Neural cell (in vitro differentiated cells): ENCODE measurements at regions not wholly inside any gene's neighbourhood (a gene's known extent, or its start where the extent isn't known, plus 50 kb on each side); places are given as distances from the start of the nearest gene placed in this dataset.

Experiments used
- H2AFZ ChIP-seq: fragments of 200-600, 300-800 bp; sonication (generic), shearing (Covaris generic); 2 replicates; pipeline ENCODE4 v1.6.0; 2014; ENCODE audit warnings: low read depth, mild to moderate bottlenecking, antibody characterized with exemption, low read length, moderate library complexity
- H3F3A ChIP-seq: fragments of 200-600 bp; shearing (Covaris generic); 2 replicates; pipeline ENCODE4 v1.6.1; 2016; ENCODE audit warnings: mild to moderate bottlenecking, moderate library complexity, mixed read lengths, antibody characterized with exemption, low read length; ENCODE audit not compliant: insufficient read depth, poor library complexity, severe bottlenecking
- H3K27ac ChIP-seq: fragments of 200-600, 300-800 bp; sonication (generic), shearing (Covaris generic); 2 replicates; pipeline ENCODE4 v1.5.1; 2014; ENCODE audit warnings: mild to moderate bottlenecking, low read length, moderate library complexity
- H3K27me3 ChIP-seq: fragments of 300-800, 200-600 bp; sonication (generic), shearing (Covaris generic); 2 replicates; pipeline ENCODE4 v1.6.0; 2014; ENCODE audit warnings: mild to moderate bottlenecking, low read depth, low read length, moderate library complexity; ENCODE audit not compliant: insufficient read depth
- H3K36me3 ChIP-seq: fragments of 300-800, 200-600 bp; sonication (generic), shearing (Covaris generic); 2 replicates; pipeline ENCODE4 v1.5.1; 2014; ENCODE audit warnings: mild to moderate bottlenecking, antibody characterized with exemption, low read length, moderate library complexity; ENCODE audit not compliant: insufficient read depth
- H3K4me2 ChIP-seq: fragments of 300-800, 200-600 bp; sonication (generic), shearing (Covaris generic); 2 replicates; pipeline ENCODE4 v1.6.0; 2014; ENCODE audit warnings: mild to moderate bottlenecking, low read length
- H3K4me3 ChIP-seq: fragments of 300-800, 200-600 bp; sonication (generic), shearing (Covaris generic); 2 replicates; pipeline ENCODE4 v1.5.1; 2014; ENCODE audit warnings: mild to moderate bottlenecking, low read length, moderate library complexity
- H3K79me2 ChIP-seq: fragments of 200-600 bp; shearing (Covaris generic); replicated peaks from 2 replicates; pipeline ENCODE4 v1.6.0; 2014; ENCODE audit warnings: mild to moderate bottlenecking, low read length, moderate library complexity; ENCODE audit not compliant: insufficient read depth
- H3K9ac ChIP-seq: fragments of 300-800, 200-600 bp; sonication (generic), shearing (Covaris generic); 2 replicates; pipeline ENCODE4 v1.6.1; 2016; ENCODE audit warnings: mild to moderate bottlenecking, low read length, mixed read lengths
- H3K9me2 ChIP-seq: fragments of 200-600 bp; shearing (Covaris generic); 2 replicates; pipeline ENCODE4 v1.6.1; 2016; ENCODE audit warnings: mild to moderate bottlenecking, low read length, mixed read lengths; ENCODE audit not compliant: insufficient read depth
- H3K9me3 ChIP-seq: fragments of 200-600, 300-800 bp; sonication (generic), shearing (Covaris generic); 2 replicates; pipeline ENCODE4 v1.6.1; 2016; ENCODE audit warnings: mild to moderate bottlenecking, mixed run types, low read length, moderate library complexity, mixed read lengths
- H4K20me1 ChIP-seq: fragments of 200-600 bp; shearing (Covaris generic); 2 replicates; pipeline ENCODE4 v1.6.1; 2016; ENCODE audit warnings: mild to moderate bottlenecking, mixed run types; ENCODE audit not compliant: insufficient read depth
- CTCF ChIP-seq: fragments of 450-650 bp; IDR thresholded peaks from 2 replicates; pipeline ENCODE4 v1.5.1; 2014; ENCODE audit warnings: antibody characterized with exemption, mild to moderate bottlenecking, moderate library complexity; ENCODE audit not compliant: poor library complexity, severe bottlenecking
- EP300 ChIP-seq: fragments of 450-650 bp; conservative IDR thresholded peaks from 2 replicates; pipeline ENCODE4 v1.6.1; 2014; ENCODE audit warnings: antibody characterized with exemption, mild to moderate bottlenecking, moderate library complexity; ENCODE audit not compliant: poor library complexity, severe bottlenecking
- EZH2 ChIP-seq: fragments of 200-600, 300-800 bp; shearing (Covaris generic), sonication (generic); IDR thresholded peaks from 2 replicates; pipeline ENCODE4 v1.6.1; 2014; ENCODE audit warnings: antibody characterized with exemption, low read length, borderline replicate concordance, mild to moderate bottlenecking; ENCODE audit not compliant: insufficient read depth, poor library complexity, severe bottlenecking
- MXI1 ChIP-seq: fragments of 450-650 bp; conservative IDR thresholded peaks from 2 replicates; pipeline ENCODE4 v1.6.1; 2014; ENCODE audit warnings: antibody characterized with exemption, mild to moderate bottlenecking; ENCODE audit not compliant: poor library complexity, severe bottlenecking
- POLR2AphosphoS5 ChIP-seq: IDR thresholded peaks from 2 replicates; pipeline ENCODE4 v1.6.1; 2012
- RAD21 ChIP-seq: fragments of 450-650 bp; conservative IDR thresholded peaks from 2 replicates; pipeline ENCODE4 v1.6.1; 2014; ENCODE audit warnings: antibody characterized with exemption, mild to moderate bottlenecking, moderate library complexity
- REST ChIP-seq: IDR thresholded peaks from 2 replicates; pipeline ENCODE4 v1.6.1; 2012; ENCODE audit warnings: borderline replicate concordance
- SMC3 ChIP-seq: fragments of 450-650 bp; conservative IDR thresholded peaks from 2 replicates; pipeline ENCODE4 v1.6.1; 2014; ENCODE audit warnings: antibody characterized with exemption, mild to moderate bottlenecking, moderate library complexity; ENCODE audit not compliant: poor library complexity
- TAF1 ChIP-seq: IDR thresholded peaks from 2 replicates; pipeline ENCODE4 v1.6.1; 2012; ENCODE audit warnings: low read depth

GRCh38 chr5:14036514-14036913, 92.0 kb upstream of the DNAH5 start:
- no peaks in the 10 kb centered on the region for H3F3A ChIP-seq
- H3K9ac ChIP-seq, result no peak overlapping the region
- no peak overlapping the region for H3K4me2 ChIP-seq
- TF ChIP-seq EP300, result no peak
- no peak for TF ChIP-seq CTCF
- no peak for TF ChIP-seq MXI1
- TF ChIP-seq EZH2, result no peak
- TF ChIP-seq POLR2AphosphoS5, result no peak
- TF ChIP-seq REST, result no peak
- TF ChIP-seq TAF1, result no peak
- no peak for TF ChIP-seq SMC3
- no peak for TF ChIP-seq RAD21
- H3K4me3 ChIP-seq, result no peak overlapping the region
- H4K20me1 ChIP-seq, result no peaks in the 10 kb centered on the region
- no peaks in the 10 kb centered on the region for H3K79me2 ChIP-seq
- H3K27me3 ChIP-seq, result no peaks in the 10 kb centered on the region
- no peak overlapping the region for H3K27ac ChIP-seq
- H3K9me3 ChIP-seq, result no peaks in the 10 kb centered on the region
- no peak overlapping the region for H2AFZ ChIP-seq
- no peaks in the 10 kb centered on the region for H3K9me2 ChIP-seq
- H3K36me3 ChIP-seq, result no peaks in the 10 kb centered on the region

- H3K79me2 ChIP-seq, result no peaks in the 10 kb centered on the region
Measured at GRCh38 chr5:14035859-14036503, 91.5 kb upstream of the DNAH5 start.

More at GRCh38 chr5:14035859-14036503, 91.5 kb upstream of the DNAH5 start:
- Histone ChIP-seq H3K9me2 (no peaks in the 10 kb centered on the region), H3K4me3 (peak overlapping the region; percentile 43), H2AFZ (peak overlapping the region; percentile 11), H3F3A (no peaks in the 10 kb centered on the region), H3K9me3 (no peaks in the 10 kb centered on the region), H3K27ac (no peak overlapping the region), H3K27me3 (no peaks in the 10 kb centered on the region), H3K4me2 (no peak overlapping the region), H3K9ac (peak overlapping the region; percentile 9), H4K20me1 (no peaks in the 10 kb centered on the region), H3K36me3 (no peaks in the 10 kb centered on the region)
- TF ChIP-seq RAD21 (no peak), CTCF (no peak), EZH2 (no peak), EP300 (no peak), SMC3 (no peak), POLR2AphosphoS5 (no peak), TAF1 (no peak), MXI1 (no peak), REST (no peak)
